H9 (cell line): ENCODE measurements at regions not wholly inside any gene's neighbourhood (a gene's known extent, or its start where the extent isn't known, plus 50 kb on each side); places are given as distances from the start of the nearest gene placed in this dataset.

Experiments used
- DNase-seq: peaks from one replicate; pipeline ENCODE4 v3.0.0-alpha.2; 2017
- H2AFZ ChIP-seq: one replicate; pipeline ENCODE4 v1.6.1; 2013; ENCODE audit warnings: mild to moderate bottlenecking, low read length, control low read depth, moderate library complexity
- H2AK5ac ChIP-seq: 2 replicates; pipeline ENCODE4 v1.6.1; 2013; ENCODE audit warnings: low read length, control low read depth, mixed read lengths; ENCODE audit not compliant: insufficient read length
- H2BK120ac ChIP-seq: one replicate; pipeline ENCODE4 v1.6.1; 2013; ENCODE audit warnings: low read depth, mild to moderate bottlenecking, low read length, control low read depth, inconsistent platforms; ENCODE audit not compliant: poor library complexity, severe bottlenecking
- H2BK12ac ChIP-seq: 2 replicates; pipeline ENCODE4 v1.6.1; 2013; ENCODE audit warnings: low read length, control low read depth, mixed read lengths, low read depth; ENCODE audit not compliant: insufficient read length
- H2BK15ac ChIP-seq: 2 replicates; pipeline ENCODE4 v1.6.1; 2013; ENCODE audit warnings: low read depth, low read length, control low read depth
- H2BK20ac ChIP-seq: one replicate; pipeline ENCODE4 v1.6.1; 2013; ENCODE audit warnings: low read depth, mild to moderate bottlenecking, low read length, control low read depth, inconsistent platforms; ENCODE audit not compliant: poor library complexity, severe bottlenecking
- H2BK5ac ChIP-seq: 2 replicates; pipeline ENCODE4 v1.6.1; 2013; ENCODE audit warnings: low read length, control low read depth, mixed read lengths; ENCODE audit not compliant: insufficient read length
- H3K14ac ChIP-seq: 2 replicates; pipeline ENCODE4 v1.6.1; 2013; ENCODE audit warnings: low read length, control low read depth; ENCODE audit not compliant: insufficient read depth
- H3K18ac ChIP-seq: 2 replicates; pipeline ENCODE4 v1.6.1; 2013; ENCODE audit warnings: low read depth, mild to moderate bottlenecking, mixed read lengths, low read length, control low read depth; ENCODE audit not compliant: insufficient read length
- H3K23ac ChIP-seq: 2 replicates; pipeline ENCODE4 v1.6.1; 2013; ENCODE audit warnings: low read length, control low read depth, mixed read lengths, low read depth; ENCODE audit not compliant: insufficient read length
- H3K23me2 ChIP-seq: 2 replicates; pipeline ENCODE4 v1.6.1; 2013; ENCODE audit warnings: low read depth, mild to moderate bottlenecking, mixed read lengths, low read length, control low read depth; ENCODE audit not compliant: insufficient read length, poor library complexity, severe bottlenecking
- H3K27ac ChIP-seq: 2 replicates; pipeline ENCODE4 v1.5.1; 2013; ENCODE audit warnings: low read length, control low read depth, mixed read lengths, low read depth; ENCODE audit not compliant: insufficient read length
- H3K27me3 ChIP-seq: 2 replicates; pipeline ENCODE4 v1.6.1; 2013; ENCODE audit warnings: low read length, control low read depth, inconsistent platforms; ENCODE audit not compliant: insufficient read depth
- H3K4ac ChIP-seq: 2 replicates; pipeline ENCODE4 v1.6.1; 2013; ENCODE audit warnings: low read depth, mild to moderate bottlenecking, control low read depth, inconsistent platforms, low read length, moderate library complexity
- H3K4me1 ChIP-seq: 2 replicates; pipeline ENCODE4 v1.6.1; 2013; ENCODE audit warnings: low read length, control low read depth, inconsistent platforms; ENCODE audit not compliant: insufficient read depth
- H3K4me2 ChIP-seq: 2 replicates; pipeline ENCODE4 v1.6.1; 2013; ENCODE audit warnings: low read length, control low read depth, mixed read lengths; ENCODE audit not compliant: insufficient read length, insufficient read depth
- H3K56ac ChIP-seq: 2 replicates; pipeline ENCODE4 v1.6.1; 2013; ENCODE audit warnings: low read depth, mild to moderate bottlenecking, mixed read lengths, low read length, control low read depth; ENCODE audit not compliant: insufficient read length
- H3K79me1 ChIP-seq: 2 replicates; pipeline ENCODE4 v1.6.1; 2013; ENCODE audit warnings: low read depth, mild to moderate bottlenecking, moderate library complexity, low read length, control low read depth, inconsistent platforms; ENCODE audit not compliant: insufficient read depth, poor library complexity, severe bottlenecking
- H3K79me2 ChIP-seq: 2 replicates; pipeline ENCODE4 v1.6.1; 2013; ENCODE audit warnings: low read length, control low read depth, inconsistent platforms; ENCODE audit not compliant: insufficient read depth
- H3K9ac ChIP-seq: 2 replicates; pipeline ENCODE4 v1.6.1; 2013; ENCODE audit warnings: low read length, control low read depth, mixed read lengths; ENCODE audit not compliant: insufficient read length; ENCODE audit errors: extremely low read depth
- H3K9me3 ChIP-seq: one replicate; pipeline ENCODE4 v1.6.1; 2013; ENCODE audit warnings: low read depth, low read length, inconsistent platforms; ENCODE audit not compliant: control insufficient read depth
- H3T11ph ChIP-seq: one replicate; pipeline ENCODE4 v1.6.1; 2013; ENCODE audit warnings: mild to moderate bottlenecking, low read length, control low read depth, inconsistent platforms
- H4K20me1 ChIP-seq: one replicate; pipeline ENCODE4 v1.6.1; 2013; ENCODE audit not compliant: control insufficient read depth, insufficient read length, insufficient read depth
- H4K5ac ChIP-seq: 2 replicates; pipeline ENCODE4 v1.6.1; 2013; ENCODE audit warnings: low read depth, mild to moderate bottlenecking, mixed read lengths, low read length, control low read depth; ENCODE audit not compliant: insufficient read length
- H4K8ac ChIP-seq: replicated peaks from 2 replicates; pipeline ENCODE4 v1.6.1; 2013; ENCODE audit warnings: low read length, control low read depth, mixed read lengths, low read depth; ENCODE audit not compliant: insufficient read length
- H4K91ac ChIP-seq: 2 replicates; pipeline ENCODE4 v1.6.1; 2013; ENCODE audit warnings: low read depth, mild to moderate bottlenecking, moderate library complexity, mixed read lengths, low read length, control low read depth; ENCODE audit not compliant: insufficient read length
- H3K27ac Mint-ChIP-seq, 3 experiments: 2 replicates in 2 of 3; 3 replicates in 1 of 3; pipeline ENCODE4 v1.8.0; 2020 to 2021; ENCODE audit warnings: mixed read lengths in 3 of 3, mild to moderate bottlenecking in 1 of 3, moderate library complexity in 1 of 3
- H3K27me3 Mint-ChIP-seq: 2 replicates; pipeline ENCODE4 v1.8.0; 2021; ENCODE audit warnings: low read depth, mild to moderate bottlenecking, moderate library complexity, mixed read lengths
- H3K36me3 Mint-ChIP-seq, 3 experiments: 2 replicates in 2 of 3; 3 replicates in 1 of 3; pipeline ENCODE4 v1.8.0; 2020 to 2021; ENCODE audit warnings: low read depth in 3 of 3, mixed read lengths in 3 of 3; ENCODE audit not compliant: insufficient read depth in 1 of 3
- H3K4me1 Mint-ChIP-seq, 2 experiments: 2 replicates each; pipeline ENCODE4 v1.8.0; 2020; ENCODE audit warnings: mixed read lengths in 2 of 2
- H3K4me3 Mint-ChIP-seq, 2 experiments: 2 replicates in 1 of 2; 3 replicates in 1 of 2; pipeline ENCODE4 v1.8.0; 2020 to 2021; ENCODE audit warnings: mild to moderate bottlenecking in 2 of 2, mixed read lengths in 2 of 2, moderate library complexity in 1 of 2
- H3K9me3 Mint-ChIP-seq, 2 experiments: 2 replicates in 1 of 2; 3 replicates in 1 of 2; pipeline ENCODE4 v1.8.0; 2020; ENCODE audit warnings: mild to moderate bottlenecking in 2 of 2, mixed read lengths in 2 of 2, moderate library complexity in 1 of 2
- CTCF ChIP-seq: fragments of 200-600 bp; sonication (generic); conservative IDR thresholded peaks from 3 replicates; pipeline ENCODE4 v1.8.0; 2021; ENCODE audit warnings: antibody characterized with exemption, mild to moderate bottlenecking
- WGBS: extraction: QIAGEN DNeasy Blood & Tissue Kit; methylation state at CpG from one replicate; pipeline ENCODE4 v1.1.7; 2013; ENCODE audit warnings: missing lambda C conversion rate, low lambda C conversion rate, mixed read lengths; ENCODE audit not compliant: insufficient read length; ENCODE audit errors: extremely low coverage; 5-methylcytosine and 5-hydroxymethylcytosine counted together

DNA sequence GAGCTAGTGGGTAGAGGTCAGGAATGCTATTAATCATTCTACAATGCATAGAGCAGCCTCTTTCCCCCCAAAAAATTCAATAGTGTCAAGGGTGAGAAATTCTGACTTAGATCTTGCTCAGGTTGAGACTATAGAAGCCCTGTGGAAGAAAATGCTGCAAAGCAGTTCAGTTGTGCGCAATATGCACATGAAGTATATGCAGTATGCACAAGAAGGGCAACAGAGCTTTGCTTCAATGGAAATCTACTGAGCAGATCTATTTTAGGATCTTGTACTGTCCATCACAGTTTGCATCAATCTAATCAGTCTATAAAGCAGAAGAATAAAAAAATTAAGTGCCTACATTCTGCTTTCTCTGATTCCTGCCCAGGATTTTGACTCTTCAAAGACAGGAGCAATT, 225.8 kb upstream of the STEAP1 start:
- no peak overlapping the region for H2AFZ ChIP-seq
- no peak overlapping the region for H4K8ac ChIP-seq
- no CpG with 5 or more reads among the region's 1 CpG for WGBS
- H3K27ac Mint-ChIP-seq = no peak overlapping the region
- no peaks in the 10 kb centered on the region for H4K20me1 ChIP-seq
- no peak overlapping the region for H3K14ac ChIP-seq
- no peak overlapping the region for H2BK12ac ChIP-seq
- 0 out of 4 replicates have a peak, but pooled peaks cover 0 to 4% of the 10 kb centered on the region in 2 experiments for H3K4me1 Mint-ChIP-seq
- no peak overlapping the region for H3K4me3 Mint-ChIP-seq
- no peak overlapping the region for H3K4ac ChIP-seq
- H3K27ac ChIP-seq = no peak overlapping the region
- no peaks in the 10 kb centered on the region for H3K4me1 ChIP-seq
- TF ChIP-seq CTCF = no peak
- no peaks in the 10 kb centered on the region for H3K79me2 ChIP-seq
- no peaks in the 10 kb centered on the region for H3K27me3 Mint-ChIP-seq
- no peak overlapping the region for H4K91ac ChIP-seq
- no peak overlapping the region for H3K23ac ChIP-seq
- no peaks in the 10 kb centered on the region for H3K23me2 ChIP-seq
- H2BK120ac ChIP-seq = no peak overlapping the region
- H2BK5ac ChIP-seq = no peak overlapping the region
- H3K9me3 ChIP-seq = no peaks in the 10 kb centered on the region
- H3K36me3 Mint-ChIP-seq = no peaks in the 10 kb centered on the region
- H4K5ac ChIP-seq = no peak overlapping the region
- no peak overlapping the region for H2BK20ac ChIP-seq
- H3K9ac ChIP-seq = no peak overlapping the region
- no peak overlapping the region for H2BK15ac ChIP-seq
- DNase-seq = no peak
- no peaks in the 10 kb centered on the region for H3K79me1 ChIP-seq
- no peak overlapping the region for H3K4me2 ChIP-seq
- no peaks in the 10 kb centered on the region for H3K27me3 ChIP-seq
- H3T11ph ChIP-seq = no peak overlapping the region
- no peak overlapping the region for H3K18ac ChIP-seq
- H3K9me3 Mint-ChIP-seq = no peaks in the 10 kb centered on the region; a peak in 1 of 5 replicates
- H2AK5ac ChIP-seq = no peak overlapping the region
- no peak overlapping the region for H3K56ac ChIP-seq
